ENCODE measurements at regions not wholly inside any gene's neighbourhood (a gene's known extent, or its start where the extent isn't known, plus 50 kb on each side); places are given as distances from the start of the nearest gene placed in this dataset.

DNA sequence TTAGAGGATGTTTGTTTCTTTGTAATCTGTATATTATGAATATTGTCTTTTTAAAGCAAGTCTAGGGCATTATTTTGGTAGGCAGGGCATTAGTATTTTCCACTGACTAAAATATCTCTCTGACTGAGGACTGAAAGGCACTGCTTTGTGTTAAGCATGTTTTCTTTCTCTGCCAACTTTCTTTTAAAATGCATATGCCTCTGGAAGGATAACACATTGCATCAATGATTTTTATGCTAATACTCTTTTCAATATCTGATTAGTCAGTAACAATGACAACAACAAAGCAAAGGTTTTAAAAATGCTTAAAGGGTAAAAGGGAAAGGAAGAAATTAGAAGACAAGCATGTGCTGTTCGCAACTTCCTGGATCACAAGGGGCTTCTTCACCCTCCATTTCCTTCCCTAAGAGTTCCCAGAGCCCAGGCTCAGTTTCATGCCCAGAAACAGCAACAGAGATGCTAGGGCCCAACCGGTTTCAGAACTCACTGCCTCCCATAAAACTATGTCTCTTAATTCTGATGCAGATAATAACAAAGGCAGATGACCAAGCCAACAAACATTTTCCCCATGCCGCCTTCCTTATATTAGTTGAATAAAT lies 786.8 kb upstream of the ACVR2A start:
- Histone ChIP-seq H3K27ac (ENCODE audit: extremely low read depth, low read depth, low read length) (no peak overlapping the region), H3K4me3 (ENCODE audit: low read depth, low read length) (no peak overlapping the region), H3K9me3 (ENCODE audit: control insufficient read depth, insufficient read depth, low read depth, low read length) (no peaks in the 10 kb centered on the region), H3K4me1 (ENCODE audit: control insufficient read depth, insufficient read depth, low read length) (no peaks in the 10 kb centered on the region), H3K36me3 (ENCODE audit: control insufficient read depth in 2 of 2, insufficient read depth in 1 of 2, low read length in 2 of 2) (no peaks in the 10 kb centered on the region)
- no peak for TF ChIP-seq ZNF214 (tag by site-specific recombination; IDR thresholded peaks at IDR 0.05; ENCODE audit: borderline replicate concordance)
- no peak for TF ChIP-seq ZNF37A (tag by site-specific recombination; IDR thresholded peaks at IDR 0.05)
- TF ChIP-seq, protein P1, sequence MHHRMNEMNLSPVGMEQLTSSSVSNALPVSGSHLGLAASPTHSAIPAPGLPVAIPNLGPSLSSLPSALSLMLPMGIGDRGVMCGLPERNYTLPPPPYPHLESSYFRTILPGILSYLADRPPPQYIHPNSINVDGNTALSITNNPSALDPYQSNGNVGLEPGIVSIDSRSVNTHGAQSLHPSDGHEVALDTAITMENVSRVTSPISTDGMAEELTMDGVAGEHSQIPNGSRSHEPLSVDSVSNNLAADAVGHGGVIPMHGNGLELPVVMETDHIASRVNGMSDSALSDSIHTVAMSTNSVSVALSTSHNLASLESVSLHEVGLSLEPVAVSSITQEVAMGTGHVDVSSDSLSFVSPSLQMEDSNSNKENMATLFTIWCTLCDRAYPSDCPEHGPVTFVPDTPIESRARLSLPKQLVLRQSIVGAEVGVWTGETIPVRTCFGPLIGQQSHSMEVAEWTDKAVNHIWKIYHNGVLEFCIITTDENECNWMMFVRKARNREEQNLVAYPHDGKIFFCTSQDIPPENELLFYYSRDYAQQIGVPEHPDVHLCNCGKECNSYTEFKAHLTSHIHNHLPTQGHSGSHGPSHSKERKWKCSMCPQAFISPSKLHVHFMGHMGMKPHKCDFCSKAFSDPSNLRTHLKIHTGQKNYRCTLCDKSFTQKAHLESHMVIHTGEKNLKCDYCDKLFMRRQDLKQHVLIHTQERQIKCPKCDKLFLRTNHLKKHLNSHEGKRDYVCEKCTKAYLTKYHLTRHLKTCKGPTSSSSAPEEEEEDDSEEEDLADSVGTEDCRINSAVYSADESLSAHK (tag by site-specific recombination; IDR thresholded peaks at IDR 0.05): no peak
- no peak for TF ChIP-seq WT1 (tag by site-specific recombination; IDR thresholded peaks at IDR 0.05)
- no peak for TF ChIP-seq SETDB1 (IDR thresholded peaks at IDR 0.05; ENCODE audit: insufficient read length, low read length)
- TF ChIP-seq ZNF521 (tag by site-specific recombination; IDR thresholded peaks at IDR 0.05): no peak
- TF ChIP-seq ZNF416 (tag by site-specific recombination; IDR thresholded peaks at IDR 0.05): no peak
- TF ChIP-seq ZNF518A (tag by site-specific recombination; conservative IDR thresholded peaks at IDR 0.05; ENCODE audit: low read depth): no peak
- TF ChIP-seq ZNF596 (tag by site-specific recombination; IDR thresholded peaks at IDR 0.05): no peak
- no peak for TF ChIP-seq ZNF2 (tag by site-specific recombination; IDR thresholded peaks at IDR 0.05)
- no peak for TF ChIP-seq YY2 (tag by site-specific recombination; IDR thresholded peaks at IDR 0.05)
- TF ChIP-seq SALL2 (tag by site-specific recombination; IDR thresholded peaks at IDR 0.05; ENCODE audit: borderline replicate concordance): no peak
- no peak for TF ChIP-seq ZNF791 (tag by site-specific recombination; IDR thresholded peaks at IDR 0.05)
- TF ChIP-seq PRDM10 (tag by site-specific recombination; IDR thresholded peaks at IDR 0.05): no peak
- TF ChIP-seq, protein P2, sequence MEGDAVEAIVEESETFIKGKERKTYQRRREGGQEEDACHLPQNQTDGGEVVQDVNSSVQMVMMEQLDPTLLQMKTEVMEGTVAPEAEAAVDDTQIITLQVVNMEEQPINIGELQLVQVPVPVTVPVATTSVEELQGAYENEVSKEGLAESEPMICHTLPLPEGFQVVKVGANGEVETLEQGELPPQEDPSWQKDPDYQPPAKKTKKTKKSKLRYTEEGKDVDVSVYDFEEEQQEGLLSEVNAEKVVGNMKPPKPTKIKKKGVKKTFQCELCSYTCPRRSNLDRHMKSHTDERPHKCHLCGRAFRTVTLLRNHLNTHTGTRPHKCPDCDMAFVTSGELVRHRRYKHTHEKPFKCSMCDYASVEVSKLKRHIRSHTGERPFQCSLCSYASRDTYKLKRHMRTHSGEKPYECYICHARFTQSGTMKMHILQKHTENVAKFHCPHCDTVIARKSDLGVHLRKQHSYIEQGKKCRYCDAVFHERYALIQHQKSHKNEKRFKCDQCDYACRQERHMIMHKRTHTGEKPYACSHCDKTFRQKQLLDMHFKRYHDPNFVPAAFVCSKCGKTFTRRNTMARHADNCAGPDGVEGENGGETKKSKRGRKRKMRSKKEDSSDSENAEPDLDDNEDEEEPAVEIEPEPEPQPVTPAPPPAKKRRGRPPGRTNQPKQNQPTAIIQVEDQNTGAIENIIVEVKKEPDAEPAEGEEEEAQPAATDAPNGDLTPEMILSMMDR (tag by site-specific recombination; IDR thresholded peaks at IDR 0.05): no peak
- POLR2A ChIA-PET: no interaction called here
- CTCF ChIA-PET: no interaction called here

Measured in HEK293 (cell line).